Kidney epithelial cell (primary cell): ENCODE measurements at regions not wholly inside any gene's neighbourhood (a gene's known extent, or its start where the extent isn't known, plus 50 kb on each side); places are given as distances from the start of the nearest gene placed in this dataset.
"Not testable (repeated sequence)": the region's sequence is repeated elsewhere in the genome, so short reads cannot be mapped to it uniquely, and the experiment has no call there.

Experiments used
- DNase-seq: peaks from one replicate; pipeline ENCODE4 v3.0.0-alpha.2; 2010; ENCODE audit warnings: low read depth
- H3K27me3 ChIP-seq: 2 replicates; pipeline ENCODE4 v1.6.0; 2011; ENCODE audit warnings: low read length; ENCODE audit not compliant: control insufficient read depth, insufficient read depth
- H3K36me3 ChIP-seq: 2 replicates; pipeline ENCODE4 v1.5.1; 2011; ENCODE audit warnings: low read length; ENCODE audit not compliant: control insufficient read depth, insufficient read depth
- H3K4me3 ChIP-seq: 2 replicates; pipeline ENCODE4 v1.5.1; 2011; ENCODE audit warnings: low read depth, mild to moderate bottlenecking, control low read depth, low read length
- TF ChIP-seq, protein P1 (sequence below): IDR thresholded peaks from 2 replicates; pipeline ENCODE4 v1.5.1; 2011; ENCODE audit warnings: mild to moderate bottlenecking, moderate library complexity, low read length, control low read depth, inconsistent platforms; ENCODE audit not compliant: insufficient read depth, poor library complexity, severe bottlenecking

DNA sequence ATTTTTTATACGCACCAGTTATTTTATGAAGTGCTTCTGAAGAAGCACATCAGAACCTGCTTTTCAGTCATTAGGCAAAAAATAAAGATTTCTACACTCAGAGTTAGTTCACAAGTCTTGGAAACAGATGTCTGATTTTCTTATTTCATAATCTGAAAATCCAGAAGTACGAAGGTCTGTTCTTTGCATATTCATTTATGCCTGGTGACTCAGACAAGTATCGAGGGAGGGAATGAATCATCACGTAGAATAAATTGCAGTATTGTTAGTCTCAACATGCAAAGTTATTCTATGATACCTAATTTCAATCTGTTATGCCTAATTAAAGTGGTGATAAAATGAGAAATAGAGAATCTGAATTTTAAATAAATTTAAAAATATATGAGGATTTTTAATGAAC lies 113.6 kb upstream of the SEM1 start:
- Histone ChIP-seq H3K4me3 (no peak overlapping the region), H3K27me3 (no peaks in the 10 kb centered on the region), H3K36me3 (no peaks in the 10 kb centered on the region)
- DNase-seq: no peak
- TF ChIP-seq, protein P1, sequence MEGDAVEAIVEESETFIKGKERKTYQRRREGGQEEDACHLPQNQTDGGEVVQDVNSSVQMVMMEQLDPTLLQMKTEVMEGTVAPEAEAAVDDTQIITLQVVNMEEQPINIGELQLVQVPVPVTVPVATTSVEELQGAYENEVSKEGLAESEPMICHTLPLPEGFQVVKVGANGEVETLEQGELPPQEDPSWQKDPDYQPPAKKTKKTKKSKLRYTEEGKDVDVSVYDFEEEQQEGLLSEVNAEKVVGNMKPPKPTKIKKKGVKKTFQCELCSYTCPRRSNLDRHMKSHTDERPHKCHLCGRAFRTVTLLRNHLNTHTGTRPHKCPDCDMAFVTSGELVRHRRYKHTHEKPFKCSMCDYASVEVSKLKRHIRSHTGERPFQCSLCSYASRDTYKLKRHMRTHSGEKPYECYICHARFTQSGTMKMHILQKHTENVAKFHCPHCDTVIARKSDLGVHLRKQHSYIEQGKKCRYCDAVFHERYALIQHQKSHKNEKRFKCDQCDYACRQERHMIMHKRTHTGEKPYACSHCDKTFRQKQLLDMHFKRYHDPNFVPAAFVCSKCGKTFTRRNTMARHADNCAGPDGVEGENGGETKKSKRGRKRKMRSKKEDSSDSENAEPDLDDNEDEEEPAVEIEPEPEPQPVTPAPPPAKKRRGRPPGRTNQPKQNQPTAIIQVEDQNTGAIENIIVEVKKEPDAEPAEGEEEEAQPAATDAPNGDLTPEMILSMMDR: no peak

DNA sequence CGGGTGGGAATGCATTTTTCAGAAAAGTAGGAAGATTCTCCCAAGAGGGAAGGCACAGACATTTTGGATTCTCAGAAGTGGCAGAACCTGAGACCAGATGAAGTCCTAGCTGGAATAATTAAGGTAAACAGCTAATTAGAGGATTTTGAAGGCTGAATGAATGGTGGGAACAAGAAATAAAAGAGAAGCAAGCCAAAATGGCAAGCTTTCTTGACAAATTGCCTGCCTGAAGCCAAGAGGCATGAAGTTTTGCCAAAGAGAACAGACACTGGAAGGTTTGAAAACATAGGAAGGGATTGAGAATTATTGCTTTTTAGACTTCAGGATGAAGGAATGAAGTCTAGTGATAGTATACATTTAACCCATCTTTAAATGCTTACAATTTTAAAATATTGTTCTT lies 115.0 kb upstream of the SEM1 start:
- DNase-seq: no peak
- H3K36me3 ChIP-seq: no peaks in the 10 kb centered on the region
- TF ChIP-seq, protein P1: no peak
- no peak overlapping the region for H3K4me3 ChIP-seq
- no peaks in the 10 kb centered on the region for H3K27me3 ChIP-seq

DNA sequence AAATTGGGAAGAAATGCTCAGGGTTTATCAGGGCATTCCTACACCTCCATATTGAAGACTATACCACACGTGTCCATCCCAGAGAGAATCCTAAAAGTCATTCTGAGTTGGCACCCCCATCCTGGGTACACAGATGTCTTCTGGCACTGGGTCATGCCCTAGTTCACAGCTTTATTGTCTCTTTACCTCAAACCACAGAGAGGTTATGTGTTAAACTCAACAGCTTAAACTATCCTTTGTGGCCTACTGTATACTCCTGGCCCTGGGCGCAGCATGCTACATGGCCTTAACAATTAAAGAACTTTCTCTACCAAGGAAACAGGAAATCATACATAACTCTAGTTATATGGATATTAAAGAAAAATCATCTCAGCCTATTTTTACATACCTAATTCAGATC lies 115.6 kb upstream of the SEM1 start:
- Histone ChIP-seq H3K36me3 (no peaks in the 10 kb centered on the region), H3K27me3 (no peaks in the 10 kb centered on the region), H3K4me3 (no peak overlapping the region)
- no peak for DNase-seq
- TF ChIP-seq, protein P1: no peak

DNA sequence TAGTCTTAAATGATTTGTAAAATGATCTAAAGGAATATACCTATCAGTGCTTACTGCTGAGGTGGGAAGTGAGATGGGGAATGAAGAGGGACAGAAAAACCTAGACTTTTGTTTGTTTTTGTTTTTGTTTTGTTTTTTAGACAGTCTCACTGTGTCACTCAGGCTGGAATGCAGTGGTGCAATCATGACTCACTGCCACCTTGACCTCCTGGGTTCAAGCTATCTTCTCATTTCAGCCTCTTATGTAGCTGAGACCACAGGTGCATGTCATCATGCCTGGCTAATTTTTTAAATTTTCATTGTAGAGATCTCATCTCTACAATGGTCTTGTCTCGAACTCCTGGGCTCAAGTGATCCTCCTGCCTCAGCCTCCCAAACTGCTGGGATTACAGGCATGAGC lies 116.4 kb upstream of the SEM1 start:
- DNase-seq: no peak

DNA sequence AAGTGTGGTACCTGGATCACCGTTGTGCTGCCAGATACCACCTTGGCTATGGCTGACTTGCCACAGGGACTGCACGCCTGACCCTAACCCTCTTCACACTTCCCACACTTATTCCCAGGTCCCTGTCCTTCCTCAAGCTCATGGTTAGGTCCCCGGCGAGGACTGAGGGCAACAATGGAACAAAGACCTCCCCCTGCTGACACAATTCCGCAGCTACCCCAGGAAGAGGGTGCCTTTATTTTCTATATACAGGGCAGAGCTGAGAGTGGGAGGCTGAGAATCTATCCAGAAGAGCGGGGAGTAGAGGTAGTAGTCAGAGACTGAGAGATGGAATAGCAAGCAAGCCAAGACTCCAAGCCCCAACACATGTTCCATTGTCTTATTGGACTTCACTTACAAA lies 118.1 kb upstream of the SEM1 start:
- TF ChIP-seq, protein P1: no peak
- H3K4me3 ChIP-seq: no peak overlapping the region

More for the DNA sequence above, 116.4 kb upstream of the SEM1 start:
- Histone ChIP-seq H3K36me3 (no peaks in the 10 kb centered on the region), H3K4me3 (no peak overlapping the region), H3K27me3 (no peaks in the 10 kb centered on the region)
- TF ChIP-seq, protein P1: no peak

DNA sequence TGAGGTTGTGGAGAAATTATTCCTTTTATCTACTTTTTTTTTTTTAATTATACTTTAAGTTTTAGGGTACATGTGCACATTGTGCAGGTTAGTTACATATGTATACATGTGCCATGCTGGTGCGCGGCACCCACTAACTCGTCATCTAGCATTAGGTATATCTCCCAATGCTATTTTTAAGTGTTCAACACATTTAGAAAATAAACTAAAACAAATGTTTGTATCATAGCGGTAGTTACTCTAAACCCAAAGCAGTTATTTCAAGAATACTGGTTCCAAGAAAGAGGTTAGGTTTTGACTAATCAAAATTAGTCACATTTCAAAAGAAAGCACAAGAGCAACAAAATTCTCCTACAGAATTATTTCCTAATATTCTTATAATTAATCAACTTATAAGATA lies 119.5 kb upstream of the SEM1 start:
- H3K27me3 ChIP-seq, H3K4me3 ChIP-seq, DNase-seq, H3K36me3 ChIP-seq: not testable (repeated sequence)

More for the DNA sequence above, 118.1 kb upstream of the SEM1 start:
- no peak for DNase-seq
- Histone ChIP-seq H3K27me3 (no peaks in the 10 kb centered on the region), H3K36me3 (no peaks in the 10 kb centered on the region)
